Epithelial cell of esophagus (primary cell): ENCODE measurements at regions not wholly inside any gene's neighbourhood (a gene's known extent, or its start where the extent isn't known, plus 50 kb on each side); places are given as distances from the start of the nearest gene placed in this dataset.

Source experiments
- DNase-seq: peaks from one replicate; pipeline ENCODE4 v3.0.0; 2010; ENCODE audit warnings: low read depth
- H3K4me3 ChIP-seq: 2 replicates; pipeline ENCODE4 v1.5.1; 2011; ENCODE audit warnings: mild to moderate bottlenecking, low read length, control low read depth
- CTCF ChIP-seq: IDR thresholded peaks from 2 replicates; pipeline ENCODE4 v1.5.1; 2011; ENCODE audit warnings: low read depth, mild to moderate bottlenecking, low read length, control low read depth, inconsistent platforms; ENCODE audit not compliant: insufficient read depth; ENCODE audit errors: missing control alignments

DNA sequence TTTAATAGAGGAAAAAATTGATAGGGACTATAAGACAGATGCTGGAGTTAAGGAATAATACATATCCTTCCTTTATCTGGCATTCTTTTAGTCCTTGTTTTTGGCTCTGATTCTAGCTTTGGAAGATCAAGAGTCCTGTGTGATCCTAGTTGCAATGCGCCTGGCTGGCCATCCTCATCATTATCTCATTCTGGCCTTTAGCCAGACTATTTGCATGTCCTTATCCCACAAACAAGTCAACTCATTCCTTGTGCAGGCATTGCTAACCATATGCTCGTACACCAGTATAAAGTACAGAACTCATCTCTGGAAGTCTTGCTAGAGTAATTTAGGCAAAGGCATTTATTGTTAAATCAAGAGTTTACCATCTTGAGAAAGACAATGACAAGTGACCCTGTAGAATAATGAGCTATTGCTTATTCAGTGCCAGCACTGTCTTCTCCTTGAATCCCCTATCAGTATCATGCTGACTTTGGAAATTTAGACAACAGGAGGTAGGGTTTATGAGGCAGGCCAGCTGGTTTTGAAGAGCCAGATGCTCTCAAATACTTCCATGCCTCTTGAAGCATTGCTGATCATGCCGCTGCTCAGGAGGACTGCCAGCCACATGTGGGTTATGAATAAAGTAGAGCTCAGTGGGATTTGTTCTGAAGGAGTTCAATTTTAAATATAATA lies 1730.3 kb upstream of the TENM3 start:
- no peak for DNase-seq
- no peak overlapping the region for H3K4me3 ChIP-seq
- TF ChIP-seq CTCF = no peak

GRCh38 chr4:180518906-180519305 lies 1724.3 kb upstream of the TENM3 start:
- no peak for TF ChIP-seq CTCF
- no peak for DNase-seq
- H3K4me3 ChIP-seq = no peak overlapping the region

- DNase-seq = no peak
- H3K4me3 ChIP-seq = no peak overlapping the region
- TF ChIP-seq CTCF = no peak
Measured at GRCh38 chr4:180521181-180521580, 1722.0 kb upstream of the TENM3 start.

DNA sequence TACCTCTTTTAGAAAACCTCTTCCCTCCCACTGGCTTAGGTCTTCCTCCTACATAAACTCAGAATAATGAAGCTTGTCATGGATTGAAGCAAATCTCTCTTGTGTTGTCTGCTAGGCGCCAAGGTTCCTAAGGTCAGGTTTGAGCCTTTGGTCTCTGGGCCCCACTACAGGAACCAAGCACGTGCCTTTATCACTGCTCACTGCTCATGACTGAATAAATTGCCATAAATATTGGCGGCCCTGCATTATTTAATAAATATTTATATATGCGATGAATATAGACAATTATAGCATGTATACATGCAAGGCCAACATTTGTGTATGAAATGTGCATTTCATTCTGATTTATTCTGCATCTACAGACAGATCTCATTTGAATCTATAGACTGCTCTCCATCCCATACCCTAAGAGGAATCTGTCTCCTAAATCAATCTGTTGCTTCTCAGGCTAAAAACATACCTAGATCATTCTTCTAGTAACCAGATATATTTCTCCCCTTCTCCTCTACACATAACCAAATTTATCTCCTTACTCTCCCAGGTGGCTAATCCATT lies 1717.6 kb upstream of the TENM3 start:
- H3K4me3 ChIP-seq = no peak overlapping the region
- no peak for DNase-seq
- no peak for TF ChIP-seq CTCF

DNA sequence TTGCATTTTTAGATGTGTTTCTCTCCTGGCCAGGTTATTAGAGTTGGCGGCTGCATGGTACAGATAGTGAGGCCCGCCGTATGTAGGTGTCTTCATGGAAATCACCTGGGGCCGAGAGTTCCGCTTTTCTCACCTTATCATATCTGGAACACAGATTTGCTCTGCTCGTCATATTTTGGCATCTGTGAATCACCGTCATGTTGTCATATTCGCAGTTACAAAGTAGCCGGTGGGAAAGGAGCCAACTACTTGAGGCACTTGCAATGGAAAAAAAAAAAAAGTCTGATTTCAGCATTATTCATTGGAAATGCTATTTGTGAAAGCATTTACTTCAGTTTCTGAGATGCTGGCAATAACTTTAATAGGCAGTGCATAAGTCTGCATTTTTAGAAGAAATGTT lies 1715.2 kb upstream of the TENM3 start:
- H3K4me3 ChIP-seq = no peak overlapping the region
- DNase-seq = peak; percentile 52
- TF ChIP-seq CTCF = no peak

- no peak for DNase-seq
- H3K4me3 ChIP-seq = no peak overlapping the region
- no peak for TF ChIP-seq CTCF
Measured at GRCh38 chr4:180530787-180531186, 1712.4 kb upstream of the TENM3 start.

GRCh38 chr4:180532691-180533090 lies 1710.5 kb upstream of the TENM3 start:
- no peak for TF ChIP-seq CTCF
- no peak overlapping the region for H3K4me3 ChIP-seq
- no peak for DNase-seq
